GM21423 (cell line): ENCODE measurements at regions not wholly inside any gene's neighbourhood (a gene's known extent, or its start where the extent isn't known, plus 50 kb on each side); places are given as distances from the start of the nearest gene placed in this dataset.

ENCODE experiments used
- ATAC-seq: cut with Tn5 transposase; IDR thresholded peaks from one replicate; pipeline ENCODE4 v1.9.1; 2021; ENCODE audit warnings: mild to moderate bottlenecking, moderate library complexity; ENCODE audit not compliant: unreplicated experiment

- no peak for ATAC-seq
Observed at GRCh38 chr3:70805061-70805889, 492.8 kb upstream of the MDFIC2 start.

- ATAC-seq: no peak
Observed at GRCh38 chr3:70803891-70804290, 491.5 kb upstream of the MDFIC2 start.

- no peak for ATAC-seq
Observed at GRCh38 chr3:70803319-70803718, 490.9 kb upstream of the MDFIC2 start.

- no peak for ATAC-seq
Observed at GRCh38 chr3:70800951-70801350, 488.5 kb upstream of the MDFIC2 start.

DNA sequence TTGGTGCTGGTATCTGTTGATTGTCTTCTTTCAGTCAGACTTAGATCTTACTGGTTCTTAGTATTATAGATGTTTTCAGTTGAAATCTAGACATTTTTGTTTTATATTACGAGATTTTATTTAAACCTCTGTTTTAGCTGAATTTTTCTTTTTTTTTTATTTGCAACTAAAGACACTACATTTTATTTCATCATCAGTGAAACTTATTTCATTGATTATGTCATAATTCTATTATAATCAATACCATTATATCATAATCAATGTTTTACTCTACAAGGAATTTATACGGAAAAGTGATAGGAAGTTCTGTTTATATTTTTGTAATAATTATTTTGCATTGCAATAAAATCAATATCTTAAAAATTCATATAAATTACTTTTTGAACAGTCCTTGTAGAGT, 477.4 kb upstream of the MDFIC2 start:
- ATAC-seq: no peak

- no peak for ATAC-seq
Observed at GRCh38 chr3:70780790-70781189, 468.4 kb upstream of the MDFIC2 start.

DNA sequence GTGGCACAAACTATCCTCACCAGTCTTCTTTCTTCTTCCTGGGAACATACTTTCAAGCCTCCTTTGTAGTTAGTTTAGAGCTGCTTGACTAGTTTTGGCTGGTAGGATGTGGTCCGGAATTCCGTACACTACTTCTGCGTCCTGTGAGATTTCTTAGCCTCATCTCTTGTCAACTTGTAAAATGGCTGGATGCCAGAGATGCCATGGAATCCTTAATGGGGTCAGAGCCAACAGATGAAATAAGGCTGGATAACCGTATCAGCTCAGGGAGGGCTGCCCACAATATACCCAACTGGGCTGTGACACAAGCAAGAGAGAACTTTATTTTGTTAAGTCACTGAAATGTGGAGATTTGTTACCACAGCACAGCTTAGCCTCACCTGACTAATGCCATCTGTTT, 466.9 kb upstream of the MDFIC2 start:
- ATAC-seq: no peak

DNA sequence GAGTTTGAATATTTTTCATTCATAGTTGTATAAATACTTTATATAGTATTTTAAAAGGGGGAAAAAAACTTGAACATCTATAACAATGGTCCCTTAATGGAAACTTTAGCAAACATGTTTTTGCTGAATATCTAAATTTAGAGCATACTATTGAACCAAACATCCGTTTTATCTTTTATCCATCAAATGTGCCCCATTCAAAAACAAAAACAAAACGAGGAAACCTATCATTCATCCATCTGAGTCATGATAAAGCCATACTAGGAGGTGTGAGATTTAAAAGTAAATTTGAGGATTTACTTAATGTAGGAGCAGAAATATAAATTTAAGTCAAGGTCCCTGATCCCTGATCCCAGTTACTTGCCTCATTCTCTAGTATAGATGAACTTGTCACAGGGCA, 463.6 kb upstream of the MDFIC2 start:
- ATAC-seq: no peak

DNA sequence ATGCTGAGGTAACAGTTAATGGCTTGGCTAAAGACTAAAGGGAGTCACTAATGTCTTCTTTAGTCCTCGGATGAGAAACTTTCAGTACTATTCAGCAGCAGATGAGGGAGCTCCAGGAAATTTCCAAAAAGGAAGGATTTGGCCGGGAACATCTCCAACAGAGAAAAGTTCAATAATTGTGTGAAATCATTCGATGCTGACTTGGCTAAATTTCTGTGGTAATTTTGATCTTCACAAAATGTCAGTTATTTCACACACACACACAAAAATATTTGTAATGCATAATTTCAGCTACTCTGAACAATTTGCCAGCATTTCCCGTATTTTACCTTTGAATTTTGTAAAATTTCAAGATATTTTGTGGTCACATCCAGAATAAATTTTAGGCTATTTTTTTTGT, 462.8 kb upstream of the MDFIC2 start:
- no peak for ATAC-seq

DNA sequence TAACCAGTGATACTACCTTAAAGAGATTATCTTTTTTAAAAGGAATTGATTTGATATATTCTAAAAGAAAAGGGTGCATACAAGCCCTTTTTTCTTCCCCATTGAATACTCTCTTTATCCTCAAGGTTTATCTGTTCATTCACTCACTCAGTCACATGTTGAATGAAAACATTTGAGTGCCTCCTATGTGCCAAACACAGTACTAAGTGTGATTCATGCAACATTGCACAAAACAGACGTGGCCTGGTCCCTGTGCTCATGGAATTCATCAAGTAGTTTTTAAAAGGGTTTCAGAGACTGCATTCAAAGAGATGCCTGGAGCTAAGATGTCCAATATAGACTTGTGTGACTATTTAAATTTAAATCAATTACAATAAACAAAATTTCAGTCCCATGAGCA, 462.2 kb upstream of the MDFIC2 start:
- ATAC-seq: no peak

DNA sequence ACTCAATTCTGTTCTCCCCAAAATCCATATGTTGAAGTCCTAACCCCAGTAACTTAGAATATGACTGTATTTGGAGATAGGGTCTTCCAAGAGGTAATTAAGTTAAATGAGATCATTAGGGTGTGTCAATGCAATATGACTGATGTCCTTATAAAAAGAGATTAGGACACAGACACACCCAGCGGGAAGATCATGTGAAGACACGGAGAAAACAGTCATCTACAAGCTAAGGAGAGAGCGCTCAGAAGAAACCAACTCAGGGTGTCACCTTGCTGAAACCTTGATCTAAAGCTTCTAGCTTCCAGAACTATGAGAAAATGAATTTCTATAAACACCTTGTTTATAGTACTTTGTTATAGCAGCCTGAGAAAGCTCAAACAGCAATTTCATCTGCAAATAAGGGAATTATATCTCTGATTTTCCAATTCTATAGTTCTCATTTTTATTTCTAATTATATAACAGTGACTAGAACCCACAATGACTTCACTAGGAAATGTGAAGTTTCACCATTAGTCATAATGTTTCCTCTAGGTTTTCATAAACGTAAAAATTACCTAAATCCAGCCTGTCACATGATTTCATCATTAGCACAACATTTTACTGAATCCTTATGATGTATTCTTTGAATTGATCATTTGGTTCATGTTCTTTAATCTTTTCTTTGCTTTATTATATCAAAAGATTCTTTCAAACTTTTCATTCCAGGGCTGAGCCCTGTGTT, 459.1 kb upstream of the MDFIC2 start:
- no peak for ATAC-seq

GRCh38 chr3:70770650-70771049, 458.2 kb upstream of the MDFIC2 start:
- no peak for ATAC-seq

- no peak for ATAC-seq
Observed at GRCh38 chr3:70766301-70766700, 453.9 kb upstream of the MDFIC2 start.

- no peak for ATAC-seq
Observed at GRCh38 chr3:70763894-70764293, 451.5 kb upstream of the MDFIC2 start.

DNA sequence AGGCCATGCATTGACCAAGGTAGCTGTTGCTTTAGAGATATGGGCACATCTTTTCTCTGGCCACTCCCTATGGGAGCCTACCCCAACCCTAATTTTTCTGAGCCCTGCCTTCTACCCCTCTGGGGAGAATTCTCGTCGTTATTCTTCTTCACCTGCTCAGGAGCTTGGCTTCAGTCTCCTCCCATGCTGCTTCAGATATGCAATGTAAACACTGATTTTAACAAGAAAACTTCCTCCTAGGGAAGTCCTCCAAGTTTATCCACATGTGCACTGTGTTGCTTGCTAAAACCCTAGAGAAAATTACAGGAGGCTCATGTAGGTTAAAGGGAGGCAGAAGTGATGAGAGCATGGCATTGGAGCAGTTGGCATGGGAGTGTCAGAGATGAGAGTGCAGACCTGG, 445.2 kb upstream of the MDFIC2 start:
- ATAC-seq: no peak

GRCh38 chr3:70755526-70755925, 443.1 kb upstream of the MDFIC2 start:
- no peak for ATAC-seq

- ATAC-seq: no peak
Observed at GRCh38 chr3:70754314-70754713, 441.9 kb upstream of the MDFIC2 start.

- ATAC-seq: no peak
Observed at GRCh38 chr3:70753572-70753971, 441.1 kb upstream of the MDFIC2 start.

DNA sequence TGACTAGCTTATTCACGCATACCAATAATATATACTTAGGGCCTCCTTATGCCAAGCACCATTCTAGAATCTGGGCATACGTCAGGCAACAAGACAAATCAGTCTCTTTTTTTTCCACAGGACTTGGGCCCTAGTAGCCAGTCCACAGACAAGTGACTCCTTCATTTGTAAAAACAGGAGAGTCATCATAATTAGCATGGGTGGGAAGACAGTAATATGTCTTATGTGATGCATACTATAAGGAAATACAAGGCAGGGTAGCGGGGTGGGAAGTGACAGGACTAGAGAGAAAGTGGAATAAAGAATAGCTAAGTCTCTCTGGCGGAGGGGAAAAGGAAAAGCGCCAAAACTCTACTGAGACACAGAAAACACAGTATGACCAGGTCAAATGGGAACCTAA, 439.6 kb upstream of the MDFIC2 start:
- no peak for ATAC-seq

DNA sequence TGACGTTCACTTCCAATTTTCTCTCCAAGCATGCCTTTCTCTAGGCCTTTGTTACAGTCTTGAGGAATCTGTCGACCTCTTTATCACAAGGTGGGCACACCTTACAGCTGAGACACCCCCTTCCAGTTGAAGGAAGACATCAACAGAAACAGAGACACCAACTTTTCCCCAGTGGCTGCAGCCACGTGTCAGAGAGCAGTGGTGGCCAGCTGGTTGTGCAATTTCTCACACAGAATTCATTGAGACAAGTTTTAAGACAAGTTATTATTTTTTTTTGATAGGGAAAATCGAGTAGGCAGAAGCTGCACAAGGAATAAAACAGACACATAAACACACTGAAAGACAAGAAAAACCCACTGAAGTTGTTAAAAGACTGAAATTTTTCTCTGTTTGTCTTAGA, 436.7 kb upstream of the MDFIC2 start:
- no peak for ATAC-seq

DNA sequence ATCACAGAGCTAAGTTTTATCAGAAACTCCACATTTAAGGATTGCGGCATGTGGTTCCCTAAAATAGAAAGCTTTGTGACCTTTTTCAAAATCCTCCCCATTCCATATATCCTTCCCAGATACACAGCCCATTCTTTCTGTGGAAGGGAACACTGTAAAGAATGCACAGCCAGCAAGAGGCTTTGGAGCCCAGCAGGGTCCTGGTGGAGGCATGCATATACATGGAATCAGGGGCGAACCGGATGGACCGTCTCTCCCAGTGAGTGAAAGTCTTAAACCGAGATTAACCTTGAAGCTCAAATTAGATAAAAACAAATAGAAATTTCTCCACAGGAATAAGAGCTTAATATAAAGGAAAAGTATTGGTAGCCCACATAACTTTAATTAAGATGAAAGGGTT, 436.2 kb upstream of the MDFIC2 start:
- no peak for ATAC-seq

DNA sequence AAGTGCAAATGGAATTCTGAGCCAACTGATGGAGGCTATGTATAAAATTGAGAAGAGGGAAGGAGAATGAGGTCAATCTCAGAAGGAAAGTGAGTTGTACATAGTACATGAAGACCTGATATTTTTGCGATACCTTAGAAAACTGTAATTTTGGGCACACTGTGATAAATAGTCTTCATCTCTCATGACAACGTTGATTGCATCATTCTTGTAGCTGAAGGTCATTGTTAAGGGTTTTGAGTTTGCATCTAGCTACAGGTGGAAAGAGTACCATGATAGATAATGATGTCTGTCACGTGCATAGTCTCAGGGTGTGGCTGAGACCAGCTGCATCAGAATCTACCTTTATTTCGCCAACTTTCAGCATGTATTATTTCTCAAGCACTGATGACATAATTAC, 435.4 kb upstream of the MDFIC2 start:
- ATAC-seq: no peak
